Upper lobe of right lung (tissue), 1 donor: ENCODE measurements at regions not wholly inside any gene's neighbourhood (a gene's known extent, or its start where the extent isn't known, plus 50 kb on each side); places are given as distances from the start of the nearest gene placed in this dataset.

ENCODE experiments used
- ATAC-seq: fragments of 200-7000 bp; cut with Tn5 transposase; one replicate; pipeline ENCODE4 v1.9.1; 2020; ENCODE audit warnings: mild to moderate bottlenecking, moderate library complexity
- DNase-seq: peaks from one replicate; pipeline ENCODE4 v3.0.0-alpha.2; 2020
- H3K27ac ChIP-seq: fragments of 200-600 bp; one replicate; pipeline ENCODE4 v1.8.0; 2022
- H3K27me3 ChIP-seq: fragments of 200-600 bp; one replicate; pipeline ENCODE4 v1.8.0; 2022; ENCODE audit warnings: mild to moderate bottlenecking
- H3K36me3 ChIP-seq: fragments of 200-600 bp; one replicate; pipeline ENCODE4 v1.8.0; 2022
- H3K4me1 ChIP-seq: fragments of 200-600 bp; one replicate; pipeline ENCODE4 v1.8.0; 2022
- H3K4me3 ChIP-seq: fragments of 200-600 bp; one replicate; pipeline ENCODE4 v1.8.0; 2022; ENCODE audit warnings: mild to moderate bottlenecking
- H3K9me3 ChIP-seq: fragments of 200-600 bp; one replicate; pipeline ENCODE4 v1.8.0; 2022
- intact Hi-C: fragments of 100-400 bp; cut with DNase I; formaldehyde crosslinking; loops from one replicate; pipeline ENCODE4 v1.11.0; 2022
- TF ChIP-seq, protein P1 (sequence below): fragments of 200-600 bp; IDR thresholded peaks from one replicate; pipeline ENCODE4 v1.8.0; 2022; ENCODE audit warnings: antibody characterized with exemption
- donor health status: DM: no; HTN: yes; CAD: no; lungs with severe emphysema.

DNA sequence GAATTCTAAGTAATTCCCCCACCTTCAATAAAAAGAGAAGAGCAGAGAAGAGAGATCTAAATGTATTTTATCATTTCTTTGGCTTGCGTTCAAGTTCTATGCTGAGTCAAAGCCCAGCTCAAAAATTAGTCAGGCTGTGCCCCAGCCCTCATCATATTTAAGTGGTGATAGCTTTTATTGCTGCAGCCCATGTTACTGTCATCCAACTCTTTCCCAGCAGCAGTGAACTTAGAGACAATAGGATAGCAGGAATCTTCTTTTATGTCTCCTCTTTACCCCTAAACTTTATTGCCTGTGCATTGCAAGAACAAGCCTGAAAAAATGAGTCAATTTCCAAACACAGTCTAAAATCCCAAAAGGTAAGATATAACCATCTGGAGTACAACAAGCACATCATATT is 1599.3 kb upstream of the PIK3C3 start:
- no peak overlapping the region for H3K27ac ChIP-seq
- ATAC-seq (no peak), DNase-seq (no peak)
- no peak overlapping the region for H3K4me3 ChIP-seq
- no peaks in the 10 kb centered on the region for H3K27me3 ChIP-seq
- no peaks in the 10 kb centered on the region for H3K9me3 ChIP-seq
- H3K36me3 ChIP-seq, result no peaks in the 10 kb centered on the region
- intact Hi-C loops, result no loop called here
- no peaks in the 10 kb centered on the region for H3K4me1 ChIP-seq
- TF ChIP-seq, protein P1, sequence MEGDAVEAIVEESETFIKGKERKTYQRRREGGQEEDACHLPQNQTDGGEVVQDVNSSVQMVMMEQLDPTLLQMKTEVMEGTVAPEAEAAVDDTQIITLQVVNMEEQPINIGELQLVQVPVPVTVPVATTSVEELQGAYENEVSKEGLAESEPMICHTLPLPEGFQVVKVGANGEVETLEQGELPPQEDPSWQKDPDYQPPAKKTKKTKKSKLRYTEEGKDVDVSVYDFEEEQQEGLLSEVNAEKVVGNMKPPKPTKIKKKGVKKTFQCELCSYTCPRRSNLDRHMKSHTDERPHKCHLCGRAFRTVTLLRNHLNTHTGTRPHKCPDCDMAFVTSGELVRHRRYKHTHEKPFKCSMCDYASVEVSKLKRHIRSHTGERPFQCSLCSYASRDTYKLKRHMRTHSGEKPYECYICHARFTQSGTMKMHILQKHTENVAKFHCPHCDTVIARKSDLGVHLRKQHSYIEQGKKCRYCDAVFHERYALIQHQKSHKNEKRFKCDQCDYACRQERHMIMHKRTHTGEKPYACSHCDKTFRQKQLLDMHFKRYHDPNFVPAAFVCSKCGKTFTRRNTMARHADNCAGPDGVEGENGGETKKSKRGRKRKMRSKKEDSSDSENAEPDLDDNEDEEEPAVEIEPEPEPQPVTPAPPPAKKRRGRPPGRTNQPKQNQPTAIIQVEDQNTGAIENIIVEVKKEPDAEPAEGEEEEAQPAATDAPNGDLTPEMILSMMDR, result no peak

DNA sequence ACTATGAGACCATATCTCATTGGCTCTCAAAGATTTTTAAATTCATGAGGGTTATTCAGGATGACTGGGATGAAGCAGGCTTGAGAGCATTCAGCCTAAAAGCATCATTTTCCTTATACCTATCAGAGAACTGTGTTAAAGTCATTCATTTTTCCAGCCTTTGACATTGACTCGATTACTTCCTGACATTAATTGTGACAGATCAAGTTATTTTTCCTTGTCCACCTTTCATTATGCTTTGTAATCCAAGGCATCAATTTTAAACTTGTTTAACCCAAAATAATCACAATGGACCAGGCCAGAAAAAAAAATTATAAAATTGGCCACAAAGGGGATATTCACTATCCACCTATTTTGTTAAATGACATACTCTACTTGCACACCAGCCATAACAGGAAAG is 1606.8 kb upstream of the PIK3C3 start:
- TF ChIP-seq, protein P1, result no peak
- no peaks in the 10 kb centered on the region for H3K4me1 ChIP-seq
- no peak overlapping the region for H3K27ac ChIP-seq
- ATAC-seq (no peak), DNase-seq (no peak)
- H3K9me3 ChIP-seq, result no peaks in the 10 kb centered on the region
- no peaks in the 10 kb centered on the region for H3K27me3 ChIP-seq
- intact Hi-C loops, result no loop called here
- no peaks in the 10 kb centered on the region for H3K36me3 ChIP-seq
- H3K4me3 ChIP-seq, result no peak overlapping the region

DNA sequence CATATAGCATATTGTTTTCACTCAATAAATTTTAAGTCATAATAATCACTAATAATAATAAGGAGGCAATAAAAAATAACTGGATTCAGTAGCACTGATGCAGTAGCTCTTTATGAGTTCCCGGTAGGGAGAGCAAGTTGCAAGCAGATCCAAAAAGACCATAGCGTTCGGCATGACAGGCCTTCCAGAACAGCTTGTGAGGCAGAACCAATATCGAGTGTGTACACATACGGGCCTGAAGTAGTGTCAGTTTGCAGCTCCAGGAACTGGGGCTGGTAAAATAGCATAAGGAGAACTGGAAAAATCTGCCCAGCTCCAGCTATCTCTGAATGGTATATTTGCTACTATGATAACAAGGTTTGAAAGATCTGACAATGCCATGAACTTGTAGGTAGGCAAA is 1607.8 kb upstream of the PIK3C3 start:
- no peaks in the 10 kb centered on the region for H3K36me3 ChIP-seq
- intact Hi-C loops, result no loop called here
- no peaks in the 10 kb centered on the region for H3K27me3 ChIP-seq
- TF ChIP-seq, protein P1, result no peak
- H3K4me1 ChIP-seq, result no peaks in the 10 kb centered on the region
- H3K9me3 ChIP-seq, result no peaks in the 10 kb centered on the region
- no peak for DNase-seq
- H3K27ac ChIP-seq, result no peak overlapping the region
- no peak overlapping the region for H3K4me3 ChIP-seq
- no peak for ATAC-seq

DNA sequence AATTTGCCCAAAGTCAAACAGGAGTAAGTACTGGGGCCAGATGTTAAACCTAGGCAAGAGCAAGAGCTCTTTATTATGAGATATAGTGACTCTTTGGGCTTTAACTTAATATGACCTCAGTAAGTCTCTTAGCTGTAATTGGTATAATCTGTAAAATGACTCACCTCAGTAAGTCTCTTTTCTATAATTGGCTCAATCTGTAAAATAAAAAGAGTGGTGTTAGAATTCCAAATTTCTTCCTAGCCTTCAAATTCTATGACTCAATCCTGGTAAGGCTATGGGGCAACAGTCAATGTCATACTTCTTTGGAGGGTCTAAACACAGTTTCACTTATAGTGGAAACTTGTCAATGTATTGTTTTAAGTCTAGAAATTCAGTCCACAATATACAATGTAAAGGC is 1608.9 kb upstream of the PIK3C3 start:
- Histone ChIP-seq H3K9me3 (no peaks in the 10 kb centered on the region), H3K4me3 (no peak overlapping the region), H3K27me3 (no peaks in the 10 kb centered on the region), H3K36me3 (no peaks in the 10 kb centered on the region), H3K27ac (no peak overlapping the region), H3K4me1 (no peaks in the 10 kb centered on the region)
- intact Hi-C loops, result no loop called here
- TF ChIP-seq, protein P1, result no peak
- DNase-seq (no peak), ATAC-seq (no peak)

DNA sequence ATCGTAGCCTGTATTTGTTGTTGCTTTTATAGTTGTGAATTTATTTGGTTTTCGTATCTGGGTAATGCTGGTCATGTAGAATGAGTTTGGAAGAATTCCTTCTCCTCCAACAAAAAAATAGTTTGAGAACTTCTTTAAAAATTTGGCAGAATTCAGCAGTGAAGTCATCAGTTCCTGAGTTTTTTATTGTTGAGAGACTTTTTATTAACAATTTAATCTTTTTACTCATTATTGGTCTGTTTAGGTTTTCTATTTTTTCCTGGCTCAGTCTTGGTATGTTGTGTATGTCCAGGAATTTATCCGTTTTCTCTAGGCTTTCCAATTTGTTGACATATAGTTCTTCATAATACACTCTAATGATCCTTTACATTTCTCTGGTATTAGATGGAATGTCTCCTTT is 1613.3 kb upstream of the PIK3C3 start:
- ATAC-seq (no peak), DNase-seq (no peak)
- H3K4me3 ChIP-seq, result no peak overlapping the region
- no peaks in the 10 kb centered on the region for H3K36me3 ChIP-seq
- intact Hi-C loops, result no loop called here
- H3K27me3 ChIP-seq, result no peaks in the 10 kb centered on the region
- no peaks in the 10 kb centered on the region for H3K9me3 ChIP-seq
- TF ChIP-seq, protein P1, result no peak
- H3K27ac ChIP-seq, result no peak overlapping the region
- no peaks in the 10 kb centered on the region for H3K4me1 ChIP-seq

DNA sequence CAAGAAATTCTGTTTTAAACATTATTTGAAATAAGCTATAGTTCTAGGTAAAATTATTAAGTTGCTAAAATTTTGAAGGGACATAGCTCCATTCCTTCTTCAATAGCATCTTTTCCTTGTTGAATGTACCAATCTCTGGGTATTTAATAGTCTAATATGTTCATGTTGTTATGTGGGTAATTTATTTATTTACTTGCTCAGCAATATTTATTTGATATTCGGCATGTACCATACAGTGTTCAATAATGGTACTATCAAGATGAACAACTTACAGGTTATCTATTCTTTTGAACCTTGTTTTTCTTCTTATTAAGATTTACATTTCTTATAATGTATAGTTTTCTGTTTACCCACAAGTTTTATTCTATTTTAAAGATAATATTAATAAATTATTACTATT is 1616.8 kb upstream of the PIK3C3 start:
- Histone ChIP-seq H3K4me3 (no peak overlapping the region), H3K27ac (no peak overlapping the region), H3K4me1 (no peaks in the 10 kb centered on the region), H3K9me3 (no peaks in the 10 kb centered on the region), H3K27me3 (no peaks in the 10 kb centered on the region), H3K36me3 (no peaks in the 10 kb centered on the region)
- intact Hi-C loops, result no loop called here
- ATAC-seq (no peak), DNase-seq (no peak)
- TF ChIP-seq, protein P1, result no peak
